GM06990 (cell line): ENCODE measurements at regions not wholly inside any gene's neighbourhood (a gene's known extent, or its start where the extent isn't known, plus 50 kb on each side); places are given as distances from the start of the nearest gene placed in this dataset.

Experiments
- DNase-seq: peaks from one replicate; pipeline ENCODE4 v3.0.0-alpha.2; 2011; ENCODE audit not compliant: insufficient read length; ENCODE audit errors: extremely low read depth
- H3K27me3 ChIP-seq: replicated peaks from 2 replicates; pipeline ENCODE4 v1.6.0; 2011; ENCODE audit warnings: low read length; ENCODE audit not compliant: control insufficient read depth, insufficient read depth
- H3K36me3 ChIP-seq: 2 replicates; pipeline ENCODE4 v1.5.1; 2011; ENCODE audit warnings: low read length; ENCODE audit not compliant: control insufficient read depth, insufficient read depth
- H3K4me3 ChIP-seq: replicated peaks from 2 replicates; pipeline ENCODE4 v1.5.1; 2011; ENCODE audit warnings: low read depth, mild to moderate bottlenecking, control low read depth, low read length
- CTCF ChIP-seq: IDR thresholded peaks from 2 replicates; pipeline ENCODE4 v1.5.1; 2011; ENCODE audit warnings: low read length, control low read depth, mild to moderate bottlenecking, inconsistent platforms; ENCODE audit not compliant: insufficient read depth, poor library complexity, severe bottlenecking

- Histone ChIP-seq H3K36me3 (no peaks in the 10 kb centered on the region), H3K27me3 (no peaks in the 10 kb centered on the region), H3K4me3 (no peak overlapping the region)
- DNase-seq, result no peak
- TF ChIP-seq CTCF, result no peak
Observed at GRCh38 chr4:126123611-126124325, 809.0 kb downstream of the FAT4 start.

GRCh38 chr4:126124818-126125217 is 810.1 kb downstream of the FAT4 start:
- TF ChIP-seq CTCF, result no peak
- no peaks in the 10 kb centered on the region for H3K36me3 ChIP-seq
- H3K27me3 ChIP-seq, result no peaks in the 10 kb centered on the region
- no peak for DNase-seq
- no peak overlapping the region for H3K4me3 ChIP-seq

- Histone ChIP-seq H3K36me3 (no peaks in the 10 kb centered on the region), H3K27me3 (no peaks in the 10 kb centered on the region), H3K4me3 (no peak overlapping the region)
- TF ChIP-seq CTCF, result no peak
- no peak for DNase-seq
Observed at GRCh38 chr4:126130215-126130614, 815.5 kb downstream of the FAT4 start.

GRCh38 chr4:126136922-126137781 is 822.4 kb downstream of the FAT4 start:
- Histone ChIP-seq H3K4me3 (no peak overlapping the region), H3K27me3 (no peaks in the 10 kb centered on the region), H3K36me3 (no peaks in the 10 kb centered on the region)
- DNase-seq, result no peak
- no peak for TF ChIP-seq CTCF

- Histone ChIP-seq H3K27me3 (no peaks in the 10 kb centered on the region), H3K36me3 (no peaks in the 10 kb centered on the region)
Observed at GRCh38 chr4:126137782-126138170, 823.0 kb downstream of the FAT4 start.

More at GRCh38 chr4:126137782-126138170, 823.0 kb downstream of the FAT4 start:
- TF ChIP-seq CTCF, result no peak
- DNase-seq, result no peak
- no peak overlapping the region for H3K4me3 ChIP-seq
